CD4-positive, alpha-beta T cell treated with Interferon gamma for 1 hour (primary cell): ENCODE measurements at regions not wholly inside any gene's neighbourhood (a gene's known extent, or its start where the extent isn't known, plus 50 kb on each side); places are given as distances from the start of the nearest gene placed in this dataset.
"Not testable (repeated sequence)": the region's sequence is repeated elsewhere in the genome, so short reads cannot be mapped to it uniquely, and the experiment has no call there.

Experiments
- DNase-seq: peaks from one replicate; pipeline ENCODE4 v3.0.0-alpha.2; 2020

- not testable (repeated sequence) for DNase-seq
These were observed 53.6 kb downstream of the SRGAP2 start for GRCh38 chr1:206256935-206257334.

GRCh38 chr1:206261473-206261872, 58.1 kb downstream of the SRGAP2 start:
- not testable (repeated sequence) for DNase-seq

GRCh38 chr1:206262424-206262823, 59.1 kb downstream of the SRGAP2 start:
- DNase-seq: not testable (repeated sequence)

- DNase-seq: not testable (repeated sequence)
These were observed 61.6 kb downstream of the SRGAP2 start for GRCh38 chr1:206264916-206265315.

GRCh38 chr1:206271153-206271552, 67.8 kb downstream of the SRGAP2 start:
- DNase-seq: not testable (repeated sequence)

GRCh38 chr1:206273104-206273503, 69.8 kb downstream of the SRGAP2 start:
- not testable (repeated sequence) for DNase-seq

- not testable (repeated sequence) for DNase-seq
These were observed 72.8 kb downstream of the SRGAP2 start for GRCh38 chr1:206276143-206276542.

GRCh38 chr1:206278683-206279082, 75.3 kb downstream of the SRGAP2 start:
- peak; percentile 3 for DNase-seq

- not testable (repeated sequence) for DNase-seq
These were observed 77.3 kb downstream of the SRGAP2 start for GRCh38 chr1:206280683-206281082.

GRCh38 chr1:206281912-206282654, 78.7 kb downstream of the SRGAP2 start:
- DNase-seq: not testable (repeated sequence)

GRCh38 chr1:206285024-206285960, 82.0 kb downstream of the SRGAP2 start:
- DNase-seq: not testable (repeated sequence)

GRCh38 chr1:206287759-206288158, 84.4 kb downstream of the SRGAP2 start:
- DNase-seq: not testable (repeated sequence)

GRCh38 chr1:206288453-206288852, 85.1 kb downstream of the SRGAP2 start:
- DNase-seq: not testable (repeated sequence)

GRCh38 chr1:206297145-206298031, 94.0 kb downstream of the SRGAP2 start:
- DNase-seq: not testable (repeated sequence)

- not testable (repeated sequence) for DNase-seq
These were observed 94.7 kb downstream of the SRGAP2 start for GRCh38 chr1:206298032-206298392.

- not testable (repeated sequence) for DNase-seq
These were observed 95.9 kb downstream of the SRGAP2 start for GRCh38 chr1:206299181-206299791.

GRCh38 chr1:206299942-206300341, 96.6 kb downstream of the SRGAP2 start:
- not testable (repeated sequence) for DNase-seq

- not testable (repeated sequence) for DNase-seq
These were observed 98.7 kb downstream of the SRGAP2 start for GRCh38 chr1:206302056-206302455.

GRCh38 chr1:206307442-206307841, 104.1 kb downstream of the SRGAP2 start:
- DNase-seq: not testable (repeated sequence)

GRCh38 chr1:206310948-206311347, 107.6 kb downstream of the SRGAP2 start:
- not testable (repeated sequence) for DNase-seq

- not testable (repeated sequence) for DNase-seq
These were observed 108.4 kb downstream of the SRGAP2 start for GRCh38 chr1:206311611-206312273.
